ENCODE measurements at regions not wholly inside any gene's neighbourhood (a gene's known extent, or its start where the extent isn't known, plus 50 kb on each side); places are given as distances from the start of the nearest gene placed in this dataset.

DNA sequence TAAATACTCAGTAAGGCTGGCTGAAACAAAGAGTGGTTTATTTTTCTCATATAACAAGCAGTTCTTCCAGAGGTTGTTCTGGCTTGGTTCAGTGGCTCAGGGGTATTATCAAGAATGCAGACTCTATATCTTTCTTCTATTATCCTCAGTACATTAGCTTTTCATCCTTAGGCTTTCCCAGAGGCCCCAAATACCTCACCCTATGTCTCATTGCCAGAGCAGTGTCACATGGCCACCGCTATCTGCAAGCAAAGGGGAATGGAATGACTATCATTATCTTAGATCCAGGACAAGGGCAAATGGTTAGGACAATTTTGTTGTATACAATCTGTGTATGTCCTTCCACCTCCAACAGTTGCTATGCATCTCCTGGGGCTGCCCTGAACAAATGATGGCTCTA lies 69.0 kb upstream of the SNX2 start:
- no peak for DNase-seq (ENCODE audit: extremely low spot score, insufficient read length, low read depth)
- FAIRE-seq, result no peak

DNA sequence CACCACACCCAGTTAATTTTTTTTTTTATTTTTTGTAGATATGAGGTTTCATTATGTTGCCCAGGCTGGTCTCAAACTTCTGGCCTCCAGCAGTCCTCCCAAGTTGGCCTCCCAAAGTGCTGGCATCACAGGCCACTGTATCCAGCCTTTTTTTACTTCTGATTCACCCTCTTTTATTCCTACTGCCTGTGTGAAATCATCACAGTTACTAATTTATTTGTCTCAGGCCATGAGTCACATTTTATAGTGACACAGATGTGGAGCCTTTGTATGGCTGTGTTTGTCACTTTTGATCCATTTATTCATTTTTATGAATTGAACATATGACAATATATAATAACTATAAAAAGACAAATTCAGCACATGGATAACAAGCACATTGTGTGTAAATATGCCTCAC lies 67.1 kb upstream of the SNX2 start:
- DNase-seq (ENCODE audit: extremely low spot score, insufficient read length, low read depth), result no peak
- FAIRE-seq, result no peak

DNA sequence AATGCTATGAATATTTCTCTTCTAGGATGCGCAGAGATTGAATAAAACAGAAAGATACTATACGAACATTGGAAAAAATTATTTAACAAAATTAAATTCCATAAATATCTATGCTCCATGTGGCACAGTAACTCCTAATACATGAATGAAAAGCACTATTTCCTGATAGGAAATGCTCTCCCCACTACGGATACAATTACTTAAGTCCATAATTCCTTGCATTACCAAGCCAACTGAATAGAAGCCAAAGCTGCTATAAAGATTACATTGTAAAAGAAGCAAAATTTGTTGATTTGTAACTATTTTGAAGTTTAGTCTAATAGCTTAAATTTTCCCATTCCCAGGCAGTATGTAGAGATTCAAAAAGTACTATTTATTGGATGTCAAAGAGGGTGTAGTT lies 61.8 kb upstream of the SNX2 start:
- FAIRE-seq, result no peak
- DNase-seq (ENCODE audit: extremely low spot score, insufficient read length, low read depth), result no peak

DNA sequence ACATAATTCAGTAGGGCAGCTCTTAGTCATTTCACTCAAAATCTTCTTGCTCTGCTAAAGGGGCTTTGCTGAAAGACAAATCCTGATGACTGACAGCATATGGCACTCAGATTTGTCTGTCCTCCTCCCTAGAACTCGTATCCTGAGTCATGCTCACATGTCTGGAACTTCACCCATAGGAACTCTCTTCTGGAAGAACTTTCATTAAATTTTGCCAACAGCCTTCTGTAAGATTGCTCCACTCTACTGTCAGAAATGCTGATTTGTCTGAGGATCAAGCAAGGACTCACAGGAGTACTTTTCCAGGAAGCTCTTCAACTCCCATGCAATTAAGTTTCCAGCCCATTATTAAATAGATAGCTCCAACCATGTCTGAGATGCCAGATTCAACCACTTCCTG lies 59.8 kb upstream of the SNX2 start:
- DNase-seq (ENCODE audit: extremely low spot score, insufficient read length, low read depth) (no peak), FAIRE-seq (no peak)

DNA sequence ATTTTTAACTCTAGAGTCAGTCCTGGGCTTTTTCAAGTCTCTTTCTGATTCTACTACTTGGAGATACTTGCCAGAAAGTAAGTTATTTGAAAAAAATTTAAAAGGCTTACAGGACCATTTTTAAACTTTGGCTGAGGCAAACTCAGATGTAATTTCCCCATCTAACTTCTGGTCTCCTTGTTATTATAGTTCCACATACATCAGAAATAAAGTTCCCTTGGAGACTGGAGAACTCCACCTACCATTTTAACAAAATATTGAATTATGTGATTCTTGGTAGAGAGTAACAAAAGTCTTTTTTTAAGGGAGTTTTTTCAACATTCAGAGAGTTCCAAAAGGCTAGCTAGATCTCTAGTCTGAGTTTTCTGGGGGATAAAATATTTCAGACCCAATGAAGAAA lies 56.3 kb upstream of the SNX2 start:
- FAIRE-seq, result no peak
- DNase-seq (ENCODE audit: extremely low spot score, insufficient read length, low read depth), result no peak

DNA sequence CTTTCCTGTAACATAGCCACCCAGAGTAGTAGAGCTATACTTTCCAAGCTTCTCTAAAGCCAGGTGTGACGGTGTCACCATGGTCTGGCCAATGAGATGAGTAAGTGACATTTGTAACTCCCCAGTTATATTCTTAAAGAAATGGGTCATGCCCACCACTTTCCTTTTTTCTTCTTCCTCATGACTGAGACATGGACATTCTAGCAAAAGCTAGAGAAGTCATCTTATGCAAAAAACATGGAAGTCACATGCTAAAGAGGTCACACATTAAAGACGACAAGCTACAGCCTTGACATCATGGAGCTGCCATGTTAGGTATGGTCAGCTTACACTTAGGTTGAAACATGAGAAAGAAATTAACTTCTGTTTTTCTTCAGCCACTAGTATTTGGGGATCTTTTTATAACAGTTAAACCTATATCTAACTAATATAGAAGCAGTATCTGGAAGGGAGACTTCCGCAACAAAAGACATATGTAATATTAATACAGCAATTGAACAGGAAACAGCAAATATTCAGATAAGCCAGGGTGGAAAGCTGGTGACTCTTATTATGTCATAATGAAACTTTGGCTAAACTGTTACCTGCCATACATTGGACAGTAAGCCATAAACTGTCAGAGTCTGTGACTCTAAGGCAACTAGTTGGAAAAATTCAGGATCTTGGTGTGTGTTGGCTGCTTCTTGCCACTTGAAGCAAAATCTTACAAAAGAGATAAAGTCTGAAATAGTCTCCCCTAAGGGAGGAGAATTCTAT lies 54.7 kb upstream of the SNX2 start:
- DNase-seq (ENCODE audit: extremely low spot score, insufficient read length, low read depth) (no peak), FAIRE-seq (peak; percentile 74)

DNA sequence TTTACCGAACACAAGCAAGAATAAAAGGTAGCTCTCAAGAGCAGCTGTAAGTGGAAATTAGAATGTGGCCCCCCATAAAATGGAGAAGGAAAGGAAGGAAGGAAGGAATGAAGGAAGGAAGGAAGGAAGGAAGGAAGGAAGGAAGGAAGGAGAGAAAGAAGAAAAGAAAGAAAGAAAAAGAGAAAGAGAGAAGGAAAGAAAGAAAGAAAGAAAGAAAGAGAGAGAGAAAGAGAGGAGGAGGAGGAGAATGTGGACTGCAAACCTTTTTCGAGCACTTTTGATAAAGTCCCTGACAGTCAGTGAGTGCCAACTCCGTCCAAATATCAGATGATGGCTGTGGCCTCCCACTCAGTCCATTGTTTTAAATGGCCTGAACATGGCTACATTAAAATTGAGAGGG lies 53.8 kb upstream of the SNX2 start:
- DNase-seq (ENCODE audit: extremely low spot score, insufficient read length, low read depth), result no peak
- FAIRE-seq, result no peak

DNA sequence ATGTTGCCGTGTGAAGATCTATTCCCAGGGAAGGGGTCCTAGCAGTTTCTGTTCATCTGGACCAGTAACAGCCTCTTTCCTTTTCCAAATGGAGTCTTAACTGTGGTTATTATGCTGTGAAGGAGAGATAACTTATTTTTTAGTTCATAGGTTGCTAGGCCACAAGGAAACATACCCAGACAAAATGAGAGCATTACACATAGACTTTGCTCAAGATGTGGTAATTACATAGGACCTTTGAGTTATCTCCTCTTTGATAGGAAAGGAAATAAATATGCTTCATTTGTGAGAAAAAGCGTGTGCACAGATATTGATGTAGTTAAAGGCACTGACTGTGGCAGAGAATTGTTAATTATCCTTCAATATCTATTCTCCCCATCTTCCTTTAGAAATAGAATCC lies 52.5 kb upstream of the SNX2 start:
- FAIRE-seq, result no peak
- DNase-seq (ENCODE audit: extremely low spot score, insufficient read length, low read depth), result no peak

DNA sequence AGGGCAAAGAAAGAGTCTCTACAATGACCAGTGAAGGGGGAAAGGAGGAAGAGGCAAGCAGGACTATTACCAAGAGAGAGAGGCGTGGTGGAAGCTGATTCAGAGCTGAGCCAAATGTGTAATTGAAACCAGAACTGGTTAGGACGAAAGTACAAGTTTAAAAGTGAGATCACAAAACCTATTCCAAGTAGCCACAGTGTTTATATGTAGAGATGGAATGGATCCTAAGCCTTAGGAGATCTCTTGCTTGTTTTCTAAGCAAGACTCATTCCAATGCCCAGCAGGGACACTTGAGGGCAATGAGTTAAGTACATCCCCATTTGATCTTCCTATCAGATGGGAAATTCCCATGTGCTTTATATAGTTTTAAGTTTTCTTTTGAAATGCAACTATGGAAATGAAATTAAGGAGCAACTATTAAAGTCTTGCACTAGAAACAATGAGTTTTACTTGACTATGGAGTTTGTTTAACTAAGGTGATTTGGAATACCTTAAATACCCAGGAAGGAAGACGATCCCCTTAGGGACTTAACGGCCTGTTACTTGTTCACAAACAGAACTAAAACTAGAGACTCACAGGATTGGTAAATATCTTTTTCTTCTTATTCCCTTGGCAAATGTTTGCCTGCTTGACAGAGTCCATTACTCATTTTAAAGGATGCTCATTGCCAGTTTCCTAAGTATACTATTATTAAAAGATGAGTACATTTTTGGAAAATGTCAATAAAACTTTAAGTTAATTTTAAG lies 51.1 kb upstream of the SNX2 start:
- FAIRE-seq, result peak; percentile 98

More for the DNA sequence above, 51.1 kb upstream of the SNX2 start:
- DNase-seq (ENCODE audit: extremely low spot score, insufficient read length, low read depth), result no peak
